ENCODE measurements at regions not wholly inside any gene's neighbourhood (a gene's known extent, or its start where the extent isn't known, plus 50 kb on each side); places are given as distances from the start of the nearest gene placed in this dataset.

DNA sequence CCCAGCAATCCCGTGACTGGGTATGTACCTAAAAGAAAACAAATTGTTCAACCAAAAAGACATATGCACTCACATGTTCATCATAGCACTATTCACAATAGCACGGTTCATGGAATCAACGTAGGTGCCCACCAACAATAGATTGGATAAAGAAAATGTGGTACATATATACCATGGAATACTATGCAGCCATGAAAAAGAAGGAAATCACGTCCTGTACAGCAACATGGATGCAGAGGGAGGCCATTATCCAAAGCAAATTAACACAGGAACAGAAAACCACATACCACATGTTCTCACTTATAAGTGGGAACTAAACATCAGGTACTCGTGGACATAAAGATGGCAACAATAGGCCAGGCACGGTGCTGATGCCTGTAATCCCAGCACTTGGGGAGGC is 207.9 kb upstream of the TNP1 start:
- WGBS = 97% methylated on average over 6 of the region's 6 CpGs

DNA sequence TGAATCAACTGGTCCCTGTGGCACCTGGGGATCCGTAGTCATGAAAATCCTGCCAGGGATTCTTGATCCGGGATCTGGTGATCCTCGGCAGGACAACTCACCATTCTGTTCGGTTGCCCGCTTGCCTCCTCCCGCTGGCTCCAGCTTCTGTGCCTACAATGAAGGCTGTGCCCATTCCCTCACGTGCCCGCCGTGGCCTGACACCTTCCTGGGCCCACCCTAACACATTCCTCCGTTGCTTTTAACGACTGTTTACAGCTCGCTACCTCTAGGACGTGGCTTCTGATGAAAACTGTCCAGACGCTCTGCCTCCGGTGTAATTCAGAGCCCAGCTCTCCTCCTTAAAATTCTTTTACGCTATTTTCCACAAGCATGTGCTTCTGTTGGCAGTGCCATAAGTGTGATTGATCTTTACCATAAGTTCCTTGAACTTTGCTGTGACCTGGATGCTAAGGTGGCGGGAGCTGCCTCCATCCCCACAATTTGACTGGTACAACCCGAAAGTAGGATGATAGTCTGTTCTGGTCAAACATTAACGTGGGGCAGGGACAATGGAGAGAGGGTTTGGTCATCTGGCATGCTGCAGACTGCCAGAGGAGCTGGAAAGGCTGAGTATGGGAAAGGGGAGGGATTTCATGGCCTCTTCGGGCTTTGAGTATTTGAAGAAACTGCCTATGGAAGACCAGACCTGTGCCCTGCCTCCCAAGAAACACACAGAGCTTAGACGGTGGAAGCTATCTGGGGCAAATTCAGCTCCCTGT is 206.8 kb upstream of the TNP1 start:
- intact Hi-C loops (cut with DNase I) = no loop called here
- no peak for TF ChIP-seq CTCF (IDR thresholded peaks at IDR 0.05)
- no peak for TF ChIP-seq POLR2AphosphoS5 (IDR thresholded peaks at IDR 0.05)
- TF ChIP-seq POLR2A (IDR thresholded peaks at IDR 0.05) = no peak
- WGBS = 86% methylated on average over 21 of the region's 21 CpGs
- Histone ChIP-seq H3K9me3 (no peaks in the 10 kb centered on the region), H3K27me3 (replicated peaks; ENCODE audit: insufficient read depth) (no peaks in the 10 kb centered on the region), H3K4me1 (replicated peaks) (no peaks in the 10 kb centered on the region), H3K36me3 (no peaks in the 10 kb centered on the region), H3K27ac (no peak overlapping the region), H3K4me3 (no peak overlapping the region)
- no peak for DNase-seq (ENCODE audit: low spot score)

More for the DNA sequence above, 207.9 kb upstream of the TNP1 start:
- Histone ChIP-seq H3K27me3 (replicated peaks; ENCODE audit: insufficient read depth) (no peaks in the 10 kb centered on the region), H3K27ac (no peak overlapping the region), H3K36me3 (no peaks in the 10 kb centered on the region), H3K4me3 (no peak overlapping the region), H3K9me3 (no peaks in the 10 kb centered on the region), H3K4me1 (replicated peaks) (no peaks in the 10 kb centered on the region)
- no peak for DNase-seq (ENCODE audit: low spot score)
- intact Hi-C loops (cut with DNase I) = no loop called here
- no peak for TF ChIP-seq POLR2A (IDR thresholded peaks at IDR 0.05)
- no peak for TF ChIP-seq POLR2AphosphoS5 (IDR thresholded peaks at IDR 0.05)
- TF ChIP-seq CTCF (IDR thresholded peaks at IDR 0.05) = no peak

DNA sequence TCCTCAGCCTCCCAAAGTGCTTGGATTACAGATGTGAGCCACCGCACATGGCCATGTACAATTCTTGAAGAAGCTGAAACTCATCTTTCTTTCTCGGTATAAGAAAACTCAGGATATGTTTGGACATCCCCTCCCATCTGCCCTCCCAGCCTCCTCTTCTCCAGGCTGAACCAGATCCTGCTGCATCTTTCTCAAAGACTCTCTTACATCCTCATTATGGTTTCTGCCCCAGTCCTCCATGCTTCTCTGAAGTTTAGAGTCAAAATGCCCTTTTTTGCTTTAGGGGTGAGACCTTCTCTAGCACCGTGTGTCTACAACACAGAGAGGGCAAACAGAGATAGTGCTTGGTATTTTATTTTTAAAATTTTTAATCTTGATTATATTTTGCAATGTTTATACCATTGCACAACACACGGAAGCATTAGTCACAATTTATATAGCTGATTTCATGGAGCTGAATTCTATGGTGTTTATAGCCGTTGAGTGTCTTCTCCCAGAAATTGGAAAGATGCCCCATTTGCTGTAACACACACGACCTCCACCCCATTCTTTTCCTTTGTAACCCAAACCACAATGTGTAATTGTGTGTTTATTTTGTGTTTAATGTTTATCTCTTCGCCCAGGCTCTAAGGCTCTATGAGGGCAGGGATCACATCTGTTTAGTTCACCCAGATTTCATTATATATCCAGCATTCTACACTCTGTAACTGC is 206.0 kb upstream of the TNP1 start:
- H3K36me3 ChIP-seq = no peaks in the 10 kb centered on the region
- TF ChIP-seq POLR2AphosphoS5 (IDR thresholded peaks at IDR 0.05) (no peak), CTCF (IDR thresholded peaks at IDR 0.05) (no peak), POLR2A (IDR thresholded peaks at IDR 0.05) (no peak)
- DNase-seq (ENCODE audit: low spot score) = no peak
- H3K4me1 ChIP-seq (replicated peaks) = no peaks in the 10 kb centered on the region
- no peak overlapping the region for H3K4me3 ChIP-seq
- no peaks in the 10 kb centered on the region for H3K27me3 ChIP-seq (replicated peaks; ENCODE audit: insufficient read depth)
- no peaks in the 10 kb centered on the region for H3K9me3 ChIP-seq
- H3K27ac ChIP-seq = no peak overlapping the region
- intact Hi-C loops (cut with DNase I) = no loop called here
- WGBS = 64% methylated on average over 7 of the region's 7 CpGs

DNA sequence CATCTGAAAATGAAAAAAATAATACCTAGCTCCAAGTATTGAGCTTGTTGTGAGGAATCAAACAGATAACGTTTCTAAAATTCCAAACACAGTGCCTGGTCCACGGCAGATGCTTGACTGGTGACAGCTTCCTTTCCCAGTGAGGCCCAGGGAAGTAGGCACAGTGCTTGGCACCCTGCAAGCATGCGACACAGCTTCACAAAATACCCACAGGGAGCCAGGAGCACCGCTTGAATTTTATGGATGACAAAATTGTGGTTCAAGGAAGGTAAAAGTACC is 205.1 kb upstream of the TNP1 start:
- TF ChIP-seq CTCF (IDR thresholded peaks at IDR 0.05) (no peak), POLR2A (IDR thresholded peaks at IDR 0.05) (no peak), POLR2AphosphoS5 (IDR thresholded peaks at IDR 0.05) (no peak)
- intact Hi-C loops (cut with DNase I) = no loop called here
- H3K27me3 ChIP-seq (replicated peaks; ENCODE audit: insufficient read depth) = no peaks in the 10 kb centered on the region
- 60% methylated on average over 4 of the region's 4 CpGs for WGBS
- H3K4me1 ChIP-seq (replicated peaks) = no peaks in the 10 kb centered on the region
- no peak for DNase-seq (ENCODE audit: low spot score)
- H3K36me3 ChIP-seq = no peaks in the 10 kb centered on the region
- H3K4me3 ChIP-seq = no peak overlapping the region
- no peaks in the 10 kb centered on the region for H3K9me3 ChIP-seq
- peak overlapping the region; percentile 4 to 53 for H3K27ac ChIP-seq

Data from prostate gland (tissue), 2 donors.